Mesothelial cell of epicardium (in vitro differentiated cells): ENCODE measurements at regions not wholly inside any gene's neighbourhood (a gene's known extent, or its start where the extent isn't known, plus 50 kb on each side); places are given as distances from the start of the nearest gene placed in this dataset.

Experiments used
- DNase-seq, 2 experiments: peaks; one replicate each; pipeline ENCODE4 v3.0.0; 2021; ENCODE audit warnings: low spot score in 2 of 2; ENCODE audit not compliant: unreplicated experiment in 2 of 2
- H3K27ac Mint-ChIP-seq: 2 replicates; pipeline ENCODE4 v1.8.0; 2021; ENCODE audit warnings: mixed read lengths
- H3K27me3 Mint-ChIP-seq: 2 replicates; pipeline ENCODE4 v1.8.0; 2021; ENCODE audit warnings: low read depth, mixed read lengths
- H3K36me3 Mint-ChIP-seq: 2 replicates; pipeline ENCODE4 v1.8.0; 2021; ENCODE audit warnings: mixed read lengths
- H3K4me1 Mint-ChIP-seq: 2 replicates; pipeline ENCODE4 v1.8.0; 2021; ENCODE audit warnings: mixed read lengths
- H3K4me3 Mint-ChIP-seq: 2 replicates; pipeline ENCODE4 v1.8.0; 2021; ENCODE audit warnings: mild to moderate bottlenecking, moderate library complexity, mixed read lengths
- H3K9me3 Mint-ChIP-seq: 2 replicates; pipeline ENCODE4 v1.8.0; 2021; ENCODE audit warnings: mixed read lengths
- TF ChIP-seq, protein P1 (sequence below): fragments of 200-600 bp; sonication (generic); IDR thresholded peaks from one replicate; pipeline ENCODE4 v1.5.0; 2021; ENCODE audit warnings: antibody characterized with exemption; ENCODE audit not compliant: unreplicated experiment

DNA sequence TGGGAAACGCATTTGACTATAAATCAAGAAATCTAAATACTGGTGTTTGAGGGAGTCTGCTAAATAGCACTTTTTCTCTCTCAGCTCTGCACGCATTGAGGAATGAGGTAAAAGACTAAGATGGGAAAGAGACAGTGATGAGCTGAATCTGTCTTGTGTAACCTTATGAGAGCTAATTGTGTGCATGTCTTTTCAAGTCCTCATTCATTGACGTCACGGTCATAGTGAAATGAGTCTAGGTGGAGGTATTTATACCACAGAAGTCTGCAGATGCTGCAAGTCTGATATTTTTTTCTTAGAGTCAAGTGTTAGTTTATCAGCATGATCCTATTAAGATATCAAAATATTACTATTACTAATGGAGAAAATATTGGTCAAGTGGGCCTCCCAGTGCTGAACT, 361.5 kb upstream of the HS3ST1 start:
- TF ChIP-seq, protein P1, sequence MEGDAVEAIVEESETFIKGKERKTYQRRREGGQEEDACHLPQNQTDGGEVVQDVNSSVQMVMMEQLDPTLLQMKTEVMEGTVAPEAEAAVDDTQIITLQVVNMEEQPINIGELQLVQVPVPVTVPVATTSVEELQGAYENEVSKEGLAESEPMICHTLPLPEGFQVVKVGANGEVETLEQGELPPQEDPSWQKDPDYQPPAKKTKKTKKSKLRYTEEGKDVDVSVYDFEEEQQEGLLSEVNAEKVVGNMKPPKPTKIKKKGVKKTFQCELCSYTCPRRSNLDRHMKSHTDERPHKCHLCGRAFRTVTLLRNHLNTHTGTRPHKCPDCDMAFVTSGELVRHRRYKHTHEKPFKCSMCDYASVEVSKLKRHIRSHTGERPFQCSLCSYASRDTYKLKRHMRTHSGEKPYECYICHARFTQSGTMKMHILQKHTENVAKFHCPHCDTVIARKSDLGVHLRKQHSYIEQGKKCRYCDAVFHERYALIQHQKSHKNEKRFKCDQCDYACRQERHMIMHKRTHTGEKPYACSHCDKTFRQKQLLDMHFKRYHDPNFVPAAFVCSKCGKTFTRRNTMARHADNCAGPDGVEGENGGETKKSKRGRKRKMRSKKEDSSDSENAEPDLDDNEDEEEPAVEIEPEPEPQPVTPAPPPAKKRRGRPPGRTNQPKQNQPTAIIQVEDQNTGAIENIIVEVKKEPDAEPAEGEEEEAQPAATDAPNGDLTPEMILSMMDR, result no peak
- Mint-ChIP-seq H3K4me1 (no peaks in the 10 kb centered on the region), H3K4me3 (no peak overlapping the region), H3K36me3 (no peaks in the 10 kb centered on the region), H3K27ac (no peak overlapping the region), H3K27me3 (no peaks in the 10 kb centered on the region), H3K9me3 (peaks cover 8% of the 10 kb centered on the region)
- no peak for DNase-seq

DNA sequence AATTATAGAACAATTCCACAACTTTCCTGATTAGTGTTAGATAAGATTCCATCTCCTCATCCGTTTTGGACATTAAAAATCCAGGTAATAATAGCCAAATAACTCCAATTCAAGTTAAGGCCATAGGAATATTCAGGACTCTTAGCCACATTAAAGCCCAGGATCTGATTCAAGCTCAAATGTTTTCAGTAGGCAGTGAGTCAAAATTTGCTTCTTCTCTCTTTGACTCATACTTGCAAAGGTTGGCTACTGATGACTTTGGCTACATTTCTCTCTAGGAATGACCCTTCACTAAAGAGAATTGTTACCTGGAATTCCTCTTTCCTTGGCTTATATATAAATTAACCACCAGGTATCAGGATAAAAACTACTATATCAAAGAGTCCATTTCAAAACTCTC, 354.9 kb upstream of the HS3ST1 start:
- no peak for DNase-seq
- H3K27me3 Mint-ChIP-seq, result no peaks in the 10 kb centered on the region
- TF ChIP-seq, protein P1, result no peak
- H3K4me3 Mint-ChIP-seq, result no peak overlapping the region
- H3K4me1 Mint-ChIP-seq, result no peaks in the 10 kb centered on the region
- no peak overlapping the region for H3K27ac Mint-ChIP-seq
- no peaks in the 10 kb centered on the region for H3K9me3 Mint-ChIP-seq
- H3K36me3 Mint-ChIP-seq, result no peaks in the 10 kb centered on the region

DNA sequence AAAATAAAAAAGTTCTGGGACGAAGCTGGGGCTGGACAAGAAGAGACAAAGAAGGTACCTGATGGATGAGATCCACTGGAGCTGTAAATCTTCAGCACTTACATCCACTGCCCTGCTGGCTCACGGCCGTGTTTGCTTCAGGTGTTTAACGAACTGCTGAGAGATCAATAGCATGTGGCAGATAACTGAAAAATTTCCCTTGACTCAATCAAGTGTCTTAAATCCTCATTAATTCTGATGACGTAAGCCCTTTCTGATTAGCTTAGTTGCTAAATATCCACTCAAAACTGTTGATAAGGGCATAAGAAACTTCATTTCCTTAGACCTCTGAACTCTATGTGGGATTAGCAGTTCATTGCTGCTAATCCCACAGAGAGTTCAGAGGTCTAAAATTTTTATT, 354.2 kb upstream of the HS3ST1 start:
- Mint-ChIP-seq H3K36me3 (no peaks in the 10 kb centered on the region), H3K27ac (no peak overlapping the region), H3K4me3 (no peak overlapping the region), H3K27me3 (no peaks in the 10 kb centered on the region), H3K9me3 (no peaks in the 10 kb centered on the region), H3K4me1 (no peaks in the 10 kb centered on the region)
- no peak for DNase-seq
- TF ChIP-seq, protein P1, result no peak

DNA sequence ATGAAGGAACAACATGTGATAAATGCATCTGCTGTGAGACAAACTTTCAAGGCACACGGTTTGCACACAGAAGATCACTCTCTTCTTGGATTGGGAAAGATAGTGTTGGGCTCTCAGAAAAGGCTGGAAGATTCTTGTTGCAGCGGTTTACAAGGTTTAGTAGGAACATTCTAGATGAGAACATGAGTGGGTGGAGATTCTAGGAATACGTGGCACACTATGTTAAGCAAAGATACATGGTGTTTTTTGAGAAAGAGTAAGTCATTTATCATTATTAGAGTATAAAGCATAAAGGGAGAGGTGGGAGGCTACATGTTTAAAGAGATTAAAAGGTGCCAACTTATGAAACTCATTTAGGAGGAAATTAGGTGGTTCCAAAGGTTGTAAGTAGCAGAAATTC, 348.8 kb upstream of the HS3ST1 start:
- Mint-ChIP-seq H3K4me3 (no peak overlapping the region), H3K27me3 (peaks cover 2% of the 10 kb centered on the region), H3K27ac (no peak overlapping the region), H3K9me3 (no peaks in the 10 kb centered on the region), H3K36me3 (no peaks in the 10 kb centered on the region), H3K4me1 (no peaks in the 10 kb centered on the region)
- no peak for DNase-seq
- TF ChIP-seq, protein P1, result no peak

DNA sequence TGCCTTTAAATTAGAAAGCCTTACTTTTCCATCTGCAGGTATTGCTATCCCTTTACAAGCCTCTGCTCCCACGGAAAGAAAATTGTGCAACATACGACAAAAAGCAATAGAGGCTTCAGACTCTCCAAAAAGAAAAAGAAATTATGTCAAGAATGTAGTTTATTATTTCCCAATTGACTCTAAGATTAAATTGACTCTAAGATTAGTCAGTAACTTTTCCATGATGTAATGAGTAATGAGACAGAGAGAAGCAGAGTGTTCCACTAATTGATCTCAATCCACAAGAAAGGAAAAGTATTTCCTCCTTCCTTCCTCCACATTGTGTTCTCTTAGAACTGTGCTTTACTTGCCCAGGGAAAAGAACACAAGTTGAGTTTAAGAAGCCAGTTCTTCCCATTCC, 345.7 kb upstream of the HS3ST1 start:
- Mint-ChIP-seq H3K9me3 (no peaks in the 10 kb centered on the region), H3K4me3 (no peak overlapping the region)

DNA sequence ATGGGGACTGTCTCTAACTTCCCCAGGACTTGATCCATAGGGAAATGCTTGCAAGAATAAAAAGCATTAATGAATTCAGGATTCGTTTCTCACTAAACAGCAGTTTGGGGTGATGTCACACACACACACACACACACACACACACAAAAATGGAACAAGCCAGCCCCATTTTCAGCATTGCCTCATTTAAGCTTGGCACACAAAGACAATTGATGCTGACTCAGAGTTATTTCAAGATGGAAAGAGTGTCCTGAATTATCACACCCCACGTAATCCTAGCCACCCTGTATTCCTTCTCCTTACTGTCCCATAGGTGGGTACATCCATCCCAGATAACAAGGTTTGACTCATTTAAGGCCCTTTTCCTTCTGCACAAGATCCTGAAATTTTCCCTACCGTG, 345.1 kb upstream of the HS3ST1 start:
- TF ChIP-seq, protein P1, result no peak
- H3K36me3 Mint-ChIP-seq, result no peaks in the 10 kb centered on the region
- peaks cover 8% of the 10 kb centered on the region for H3K4me1 Mint-ChIP-seq
- H3K9me3 Mint-ChIP-seq, result no peaks in the 10 kb centered on the region
- no peak for DNase-seq
- H3K27me3 Mint-ChIP-seq, result peaks cover 2% of the 10 kb centered on the region
- no peak overlapping the region for H3K4me3 Mint-ChIP-seq
- no peak overlapping the region for H3K27ac Mint-ChIP-seq

More for the DNA sequence above, 345.7 kb upstream of the HS3ST1 start:
- TF ChIP-seq, protein P1, result no peak
- DNase-seq, result no peak
- peaks cover 2% of the 10 kb centered on the region for H3K27me3 Mint-ChIP-seq
- peaks cover 6% of the 10 kb centered on the region for H3K4me1 Mint-ChIP-seq
- H3K27ac Mint-ChIP-seq, result no peak overlapping the region
- H3K36me3 Mint-ChIP-seq, result no peaks in the 10 kb centered on the region
